Kidney (tissue), 13 donors: ENCODE measurements at regions not wholly inside any gene's neighbourhood (a gene's known extent, or its start where the extent isn't known, plus 50 kb on each side); places are given as distances from the start of the nearest gene placed in this dataset.

Source experiments
- DNase-seq, 5 donors: peaks; one replicate each; pipeline ENCODE4 v3.0.0-alpha.2; 2013 to 2020
- FAIRE-seq: peaks from 2 replicates; lab custom pipeline; 2012; peaks lifted over from hg19 to GRCh38; lab: Jason Lieb, UNC
- H3K27ac ChIP-seq, 2 donors: one replicate each; pipeline ENCODE4 v1.7.0; 2013; ENCODE audit warnings: low read depth in 2 of 2, low read length in 2 of 2, inconsistent platforms in 1 of 2
- H3K27me3 ChIP-seq: one replicate; pipeline ENCODE4 v1.7.1; 2013; ENCODE audit warnings: low read length, inconsistent platforms; ENCODE audit not compliant: control insufficient read depth, insufficient read depth
- H3K36me3 ChIP-seq, 3 donors: one replicate each; pipeline versions ENCODE4 v1.7.0 to v1.7.1; 2013; ENCODE audit warnings: low read length in 3 of 3, control low read depth in 1 of 3, inconsistent platforms in 1 of 3; ENCODE audit not compliant: insufficient read depth in 3 of 3, control insufficient read depth in 2 of 3
- H3K4me1 ChIP-seq, 3 donors: one replicate each; pipeline versions ENCODE4 v1.7.0 to v1.7.1; 2013; ENCODE audit warnings: low read length in 3 of 3, inconsistent platforms in 1 of 3, low read depth in 1 of 3; ENCODE audit not compliant: control insufficient read depth in 2 of 3, insufficient read depth in 2 of 3
- H3K4me3 ChIP-seq, 3 donors: one replicate each; pipeline versions ENCODE4 v1.7.0 to v1.8.1; 2013; ENCODE audit warnings: low read length in 3 of 3, control low read depth in 1 of 3, inconsistent platforms in 1 of 3
- H3K9ac ChIP-seq, 3 donors: one replicate each; pipeline versions ENCODE4 v1.7.0 to v1.7.1; 2013; ENCODE audit warnings: low read length in 3 of 3, control low read depth in 1 of 3, inconsistent platforms in 1 of 3
- H3K9me3 ChIP-seq, 3 donors: one replicate each; pipeline versions ENCODE4 v1.7.0 to v1.7.1; 2013; ENCODE audit warnings: low read length in 3 of 3, control low read depth in 1 of 3, inconsistent platforms in 1 of 3; ENCODE audit not compliant: control insufficient read depth in 2 of 3, insufficient read depth in 1 of 3
- intact Hi-C: fragments of 100-400 bp; cut with DNase I; formaldehyde crosslinking; loops from one replicate; pipeline ENCODE4 v1.11.1; 2022
- TF ChIP-seq, protein P1 (sequence below): IDR thresholded peaks from 3 replicates; pipeline ENCODE4 v1.5.1; 2012; ENCODE audit warnings: mild to moderate bottlenecking, moderate library complexity, borderline replicate concordance; ENCODE audit not compliant: insufficient read depth; ENCODE audit errors: extremely low read depth
- donor health status: control.
- donor health status: control.
- donor health status: control.
- donor health status: control.
- donor health status: control.
- donor health status: DM: yes; HTN: yes; CAD: no.
- donor health status: Normal renal cell carcinoma (clear cell type).

DNA sequence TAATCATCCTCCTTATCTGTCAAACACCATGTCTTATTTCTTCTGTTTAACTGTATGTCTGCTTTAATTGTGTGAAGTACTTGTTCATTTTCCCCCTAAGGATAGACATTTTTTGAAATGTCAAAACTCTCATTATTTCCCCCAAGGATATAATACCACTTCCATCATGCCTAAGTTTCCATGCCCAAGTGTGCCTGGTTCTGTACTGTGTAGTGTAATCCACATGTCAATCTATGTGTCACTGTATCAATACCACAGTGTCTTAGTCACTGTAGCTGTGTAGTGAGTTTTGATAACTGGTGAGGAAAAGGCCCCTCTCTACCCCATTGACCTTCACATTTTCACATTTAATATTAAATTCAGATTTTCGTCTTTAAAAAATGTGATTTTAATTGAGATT, 1265.5 kb downstream of the PCDH9 start:
- no peak overlapping the region for H3K27ac ChIP-seq
- no peak overlapping the region for H3K9ac ChIP-seq
- H3K27me3 ChIP-seq = no peaks in the 10 kb centered on the region
- no peaks in the 10 kb centered on the region for H3K4me1 ChIP-seq
- FAIRE-seq (no peak), DNase-seq (no peak)
- TF ChIP-seq, protein P1, sequence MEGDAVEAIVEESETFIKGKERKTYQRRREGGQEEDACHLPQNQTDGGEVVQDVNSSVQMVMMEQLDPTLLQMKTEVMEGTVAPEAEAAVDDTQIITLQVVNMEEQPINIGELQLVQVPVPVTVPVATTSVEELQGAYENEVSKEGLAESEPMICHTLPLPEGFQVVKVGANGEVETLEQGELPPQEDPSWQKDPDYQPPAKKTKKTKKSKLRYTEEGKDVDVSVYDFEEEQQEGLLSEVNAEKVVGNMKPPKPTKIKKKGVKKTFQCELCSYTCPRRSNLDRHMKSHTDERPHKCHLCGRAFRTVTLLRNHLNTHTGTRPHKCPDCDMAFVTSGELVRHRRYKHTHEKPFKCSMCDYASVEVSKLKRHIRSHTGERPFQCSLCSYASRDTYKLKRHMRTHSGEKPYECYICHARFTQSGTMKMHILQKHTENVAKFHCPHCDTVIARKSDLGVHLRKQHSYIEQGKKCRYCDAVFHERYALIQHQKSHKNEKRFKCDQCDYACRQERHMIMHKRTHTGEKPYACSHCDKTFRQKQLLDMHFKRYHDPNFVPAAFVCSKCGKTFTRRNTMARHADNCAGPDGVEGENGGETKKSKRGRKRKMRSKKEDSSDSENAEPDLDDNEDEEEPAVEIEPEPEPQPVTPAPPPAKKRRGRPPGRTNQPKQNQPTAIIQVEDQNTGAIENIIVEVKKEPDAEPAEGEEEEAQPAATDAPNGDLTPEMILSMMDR = no peak
- H3K4me3 ChIP-seq = no peak overlapping the region
- no peaks in the 10 kb centered on the region for H3K36me3 ChIP-seq
- H3K9me3 ChIP-seq = no peaks in the 10 kb centered on the region
- intact Hi-C loops = no loop called here

DNA sequence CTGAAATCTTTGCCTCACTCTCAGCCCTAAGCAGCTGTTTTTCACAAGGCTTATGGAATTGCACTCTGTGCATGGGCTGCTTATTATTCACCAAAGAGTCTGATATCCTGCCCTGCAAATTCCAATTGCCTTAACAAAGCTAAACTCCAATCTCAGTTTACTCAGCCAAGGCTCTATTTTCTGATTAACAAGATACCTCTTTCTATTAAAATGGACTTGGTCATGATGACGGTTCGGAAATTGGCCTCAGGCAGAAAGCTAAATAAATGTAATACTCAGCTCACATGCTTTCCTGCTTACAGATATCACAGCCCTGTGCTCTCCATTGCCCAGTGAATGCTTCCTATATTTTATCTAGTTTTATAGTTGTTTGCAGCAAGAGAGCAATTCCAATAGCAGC, 1270.8 kb downstream of the PCDH9 start:
- no peak for FAIRE-seq
- Histone ChIP-seq H3K4me3 (no peak overlapping the region), H3K9me3 (no peaks in the 10 kb centered on the region), H3K36me3 (no peaks in the 10 kb centered on the region), H3K9ac (no peak overlapping the region), H3K27me3 (no peaks in the 10 kb centered on the region), H3K27ac (no peak overlapping the region), H3K4me1 (no peaks in the 10 kb centered on the region)
- DNase-seq = no peak
- TF ChIP-seq, protein P1 = no peak
- intact Hi-C loops = no loop called here

DNA sequence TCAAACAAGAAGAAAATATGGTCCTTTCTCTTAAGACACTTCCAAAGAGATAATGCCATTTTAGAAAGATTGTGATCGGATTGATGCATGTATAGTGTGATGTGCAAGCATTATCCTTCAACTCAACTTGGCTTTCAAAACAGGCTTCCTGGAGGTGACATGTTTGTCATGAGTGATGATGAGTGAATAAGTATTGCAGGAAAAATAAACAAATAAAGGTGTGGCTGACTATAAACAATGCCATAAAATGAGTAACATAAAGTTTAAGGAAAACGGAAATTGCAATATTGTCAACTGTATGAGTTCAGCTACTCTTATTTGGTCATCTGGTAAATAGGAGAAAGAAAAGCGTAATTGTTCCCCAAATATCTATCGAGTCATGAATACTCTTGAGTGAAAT, 1283.7 kb downstream of the PCDH9 start:
- no peak overlapping the region for H3K27ac ChIP-seq
- H3K4me1 ChIP-seq = no peaks in the 10 kb centered on the region
- DNase-seq = no peak
- H3K9me3 ChIP-seq = no peaks in the 10 kb centered on the region
- no peaks in the 10 kb centered on the region for H3K27me3 ChIP-seq
- no peaks in the 10 kb centered on the region for H3K36me3 ChIP-seq
- intact Hi-C loops = no loop called here
- no peak overlapping the region for H3K4me3 ChIP-seq
- TF ChIP-seq, protein P1 = no peak
- no peak overlapping the region for H3K9ac ChIP-seq
- FAIRE-seq = no peak

DNA sequence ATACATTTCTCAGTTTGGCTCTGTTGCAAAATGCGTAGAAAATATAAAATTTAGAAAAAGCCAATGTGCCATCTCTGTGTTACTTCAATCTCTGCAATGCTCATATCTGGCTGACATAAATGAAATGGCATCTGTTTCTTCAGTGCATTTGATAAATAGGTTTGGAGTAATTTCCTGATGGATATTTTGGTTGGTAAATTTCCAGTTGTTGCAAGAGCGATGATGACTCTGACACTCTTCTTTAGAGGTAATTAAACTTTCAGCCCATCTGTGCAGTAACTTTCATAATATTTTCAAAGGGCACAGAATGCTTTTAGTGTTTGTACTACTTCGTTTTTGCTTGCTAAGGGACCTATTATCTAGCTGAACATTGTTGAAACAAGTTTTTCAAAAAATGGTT, 1286.4 kb downstream of the PCDH9 start:
- no peak overlapping the region for H3K27ac ChIP-seq
- H3K27me3 ChIP-seq = no peaks in the 10 kb centered on the region
- H3K9ac ChIP-seq = no peak overlapping the region
- FAIRE-seq = no peak
- TF ChIP-seq, protein P1 = no peak
- H3K9me3 ChIP-seq = no peaks in the 10 kb centered on the region
- DNase-seq = no peak
- H3K4me3 ChIP-seq = no peak overlapping the region
- intact Hi-C loops = no loop called here
- no peaks in the 10 kb centered on the region for H3K4me1 ChIP-seq
- no peaks in the 10 kb centered on the region for H3K36me3 ChIP-seq
